Lung (tissue), 11 donors: ENCODE measurements at regions not wholly inside any gene's neighbourhood (a gene's known extent, or its start where the extent isn't known, plus 50 kb on each side); places are given as distances from the start of the nearest gene placed in this dataset.

ENCODE experiments used
- ATAC-seq: fragments of 200-7000 bp; cut with Tn5 transposase; one replicate; pipeline ENCODE4 v1.9.1; 2020; ENCODE audit warnings: moderate number of reproducible peaks; ENCODE audit not compliant: insufficient read depth, low FRiP score
- DNase-seq, 3 donors: peaks; one replicate each; pipeline ENCODE4 v3.0.0-alpha.2; 2013 to 2017
- H3K27ac ChIP-seq, 2 donors: one replicate each; pipeline ENCODE4 v1.5.1; 2013; ENCODE audit warnings: mild to moderate bottlenecking in 2 of 2, moderate library complexity in 2 of 2, control low read depth in 1 of 2, inconsistent platforms in 1 of 2, low read depth in 1 of 2, low read length in 1 of 2
- H3K27me3 ChIP-seq, 3 donors: one replicate each; pipeline ENCODE4 v1.5.1; 2013; ENCODE audit warnings: low read length in 2 of 3; ENCODE audit not compliant: control insufficient read depth in 3 of 3, insufficient read depth in 3 of 3
- H3K36me3 ChIP-seq, 4 donors: one replicate each; pipeline ENCODE4 v1.5.1; 2013; ENCODE audit warnings: low read length in 4 of 4, mild to moderate bottlenecking in 1 of 4, moderate library complexity in 1 of 4; ENCODE audit not compliant: control insufficient read depth in 4 of 4, insufficient read depth in 4 of 4
- H3K4me1 ChIP-seq, 5 donors: one replicate each; pipeline ENCODE4 v1.5.1; 2013; ENCODE audit warnings: low read length in 5 of 5, mild to moderate bottlenecking in 2 of 5, moderate library complexity in 1 of 5; ENCODE audit not compliant: control insufficient read depth in 5 of 5, insufficient read depth in 5 of 5
- H3K4me3 ChIP-seq: one replicate; pipeline ENCODE4 v1.5.1; 2013; ENCODE audit warnings: mild to moderate bottlenecking, control low read depth, moderate library complexity
- H3K9ac ChIP-seq, 2 donors: one replicate each; pipeline ENCODE4 v1.5.1; 2013; ENCODE audit warnings: low read length in 2 of 2, control low read depth in 1 of 2; ENCODE audit not compliant: insufficient read depth in 1 of 2
- H3K9me3 ChIP-seq, 4 donors: one replicate each; pipeline ENCODE4 v1.5.1; 2013; ENCODE audit warnings: low read length in 3 of 4, mild to moderate bottlenecking in 1 of 4, moderate library complexity in 1 of 4; ENCODE audit not compliant: control insufficient read depth in 4 of 4, insufficient read depth in 3 of 4
- CTCF ChIP-seq: IDR thresholded peaks from 2 replicates; pipeline ENCODE4 v1.5.1; 2012; ENCODE audit warnings: mild to moderate bottlenecking; ENCODE audit errors: control extremely low read depth, extremely low read depth
- WGBS, 2 donors: extraction: QIAGEN DNeasy Blood & Tissue Kit; methylation state at CpG; one replicate each; pipeline ENCODE4 v1.1.7; 2013; 5-methylcytosine and 5-hydroxymethylcytosine counted together
- donor health status: control.
- donor health status: control.
- donor health status: Bipolar disorder and iron deficiency.
- donor health status: healthy.
- donor health status: DM: yes; HTN: yes; CAD: no.

- Histone ChIP-seq H3K27me3 (no peaks in the 10 kb centered on the region), H3K4me3 (no peak overlapping the region), H3K4me1 (peaks cover 0 to 10% (median 0%) of the 10 kb centered on the region in 5 donors), H3K9ac (no peak overlapping the region), H3K9me3 (no peaks in the 10 kb centered on the region), H3K27ac (peak overlapping the region in 1 of 2 donors; percentile 49), H3K36me3 (no peaks in the 10 kb centered on the region)
- no peak for TF ChIP-seq CTCF
- WGBS, 2 donors, result 50 to 65% methylated on average over 4 of the region's 4 CpGs
- no peak for ATAC-seq
- peak in 2 of 3 donors; percentile 28 to 33 for DNase-seq
These were observed 49.9 kb upstream of the SCRG1 start for GRCh38 chr4:173448608-173449379.
